ENCODE measurements at regions not wholly inside any gene's neighbourhood (a gene's known extent, or its start where the extent isn't known, plus 50 kb on each side); places are given as distances from the start of the nearest gene placed in this dataset.
A peak's percentile ranks its signal among the peaks of the same experiment; 100 is the strongest.

DNA sequence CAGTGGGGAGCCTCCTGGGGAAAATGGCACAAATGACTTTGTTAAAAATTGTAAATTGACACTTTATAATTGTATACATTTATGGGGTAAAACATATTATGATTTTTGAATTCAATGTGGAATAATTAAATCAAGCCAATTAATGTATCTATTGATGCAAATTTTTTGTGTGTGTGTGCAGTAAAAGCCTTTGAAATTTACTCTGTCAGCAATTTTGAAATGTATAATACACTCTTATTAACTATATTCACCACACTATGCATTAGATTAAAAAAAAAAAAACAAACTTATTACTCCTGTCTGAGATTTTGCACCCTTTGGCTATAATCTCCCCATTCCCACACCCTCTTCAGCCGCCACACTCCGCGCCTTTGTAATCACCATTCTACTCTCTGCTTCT, 119.2 kb downstream of the S1PR1 start:
- H3K27me3 Mint-ChIP-seq (ENCODE audit: low read depth) = no peaks in the 10 kb centered on the region
- TF ChIP-seq CTCF (IDR thresholded peaks at IDR 0.05; ENCODE audit: unreplicated experiment) = no peak

DNA sequence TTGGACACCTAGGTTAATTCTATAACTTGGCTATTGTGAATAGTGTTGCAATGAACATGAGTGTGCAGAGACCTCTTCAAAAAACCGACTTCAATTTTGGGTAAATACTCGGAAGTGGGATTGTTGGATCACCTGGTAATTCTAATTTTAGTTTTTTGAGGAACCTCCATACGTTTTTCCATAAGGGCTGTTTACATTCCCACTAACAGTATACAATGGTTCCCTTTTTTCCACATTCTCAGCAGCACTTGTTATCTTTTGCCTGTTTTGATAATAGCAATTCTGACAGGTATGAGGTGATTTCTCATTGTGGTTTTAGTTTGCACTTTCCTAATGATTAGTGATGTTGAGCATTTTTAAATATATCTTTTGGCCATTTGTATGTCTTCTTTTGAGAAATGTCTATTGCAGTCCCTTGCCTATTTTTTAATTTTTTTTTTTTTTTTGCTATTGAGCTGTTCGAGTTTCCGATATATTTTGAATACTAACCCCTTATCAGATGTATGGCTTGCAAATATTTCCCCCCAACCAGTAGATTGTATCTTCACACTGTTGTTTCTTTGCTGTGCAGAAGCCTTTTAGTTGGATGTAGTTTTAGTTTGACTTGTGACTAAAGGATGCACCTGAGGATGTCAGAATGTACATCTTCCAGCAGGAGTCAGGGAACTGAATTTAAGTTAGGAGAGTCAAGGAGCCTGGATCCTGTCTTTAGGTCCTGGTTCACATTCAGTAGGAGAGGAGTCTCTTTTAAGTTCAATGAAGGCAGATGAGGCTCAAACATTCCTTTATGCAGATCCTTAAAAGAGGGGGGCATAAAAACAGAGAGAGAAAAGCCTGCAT, 120.0 kb downstream of the S1PR1 start:
- Mint-ChIP-seq H3K9me3 (peaks cover 9% of the 10 kb centered on the region), H3K27me3 (ENCODE audit: low read depth) (no peaks in the 10 kb centered on the region), H3K36me3 (no peaks in the 10 kb centered on the region), H3K4me1 (peaks cover 2% of the 10 kb centered on the region), H3K4me3 (no peak overlapping the region), H3K27ac (no peak overlapping the region)
- DNase-seq (ENCODE audit: low spot score in 2 of 2, unreplicated experiment in 2 of 2) = no peak
- TF ChIP-seq CTCF (IDR thresholded peaks at IDR 0.05; ENCODE audit: unreplicated experiment) = no peak

More for the DNA sequence above, 119.2 kb downstream of the S1PR1 start:
- H3K9me3 Mint-ChIP-seq = peaks cover 4% of the 10 kb centered on the region
- H3K36me3 Mint-ChIP-seq = no peaks in the 10 kb centered on the region
- H3K4me1 Mint-ChIP-seq = peaks cover 2% of the 10 kb centered on the region
- H3K27ac Mint-ChIP-seq = no peak overlapping the region
- H3K4me3 Mint-ChIP-seq = no peak overlapping the region
- no peak for DNase-seq (ENCODE audit: low spot score in 2 of 2, unreplicated experiment in 2 of 2)

GRCh38 chr1:101357444-101357986, 120.7 kb downstream of the S1PR1 start:
- Mint-ChIP-seq H3K27me3 (ENCODE audit: low read depth) (no peaks in the 10 kb centered on the region), H3K36me3 (no peaks in the 10 kb centered on the region), H3K4me3 (no peak overlapping the region), H3K9me3 (peaks cover 9% of the 10 kb centered on the region), H3K4me1 (peaks cover 2% of the 10 kb centered on the region), H3K27ac (no peak overlapping the region)
- DNase-seq (ENCODE audit: low spot score in 2 of 2, unreplicated experiment in 2 of 2) = peak in 1 of 2 experiments; percentile 63
- peak; percentile 80 for TF ChIP-seq CTCF (IDR thresholded peaks at IDR 0.05; ENCODE audit: unreplicated experiment)

DNA sequence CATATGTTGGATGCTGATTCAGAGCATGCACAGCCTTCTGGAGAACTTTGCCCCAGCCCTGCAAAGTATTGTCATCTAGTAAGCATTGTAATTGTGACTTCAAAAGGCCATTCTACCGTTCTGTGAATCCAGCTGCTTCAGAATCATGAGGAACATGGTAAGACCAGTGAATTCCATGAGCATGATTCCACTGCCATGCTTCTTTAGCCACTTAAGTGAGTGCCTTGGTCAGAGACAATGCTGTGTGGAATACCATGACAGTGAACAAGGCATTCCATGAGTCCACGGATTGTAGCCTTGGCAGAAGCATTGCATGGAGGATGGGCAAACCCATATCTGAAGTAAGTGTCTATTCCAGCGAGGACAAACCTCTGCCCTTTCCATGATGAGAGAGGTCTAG, 123.7 kb downstream of the S1PR1 start:
- Mint-ChIP-seq H3K4me3 (no peak overlapping the region), H3K9me3 (peaks cover 5% of the 10 kb centered on the region), H3K27ac (no peak overlapping the region), H3K36me3 (no peaks in the 10 kb centered on the region), H3K4me1 (peaks cover 5% of the 10 kb centered on the region), H3K27me3 (ENCODE audit: low read depth) (no peaks in the 10 kb centered on the region)
- no peak for DNase-seq (ENCODE audit: low spot score in 2 of 2, unreplicated experiment in 2 of 2)
- TF ChIP-seq CTCF (IDR thresholded peaks at IDR 0.05; ENCODE audit: unreplicated experiment) = no peak

- H3K27me3 Mint-ChIP-seq (ENCODE audit: low read depth) = no peaks in the 10 kb centered on the region
- no peak overlapping the region for H3K27ac Mint-ChIP-seq
- peaks cover 5% of the 10 kb centered on the region for H3K9me3 Mint-ChIP-seq
- peaks cover 24% of the 10 kb centered on the region for H3K4me1 Mint-ChIP-seq
- DNase-seq (ENCODE audit: low spot score in 2 of 2, unreplicated experiment in 2 of 2) = no peak
- TF ChIP-seq CTCF (IDR thresholded peaks at IDR 0.05; ENCODE audit: unreplicated experiment) = no peak
- no peaks in the 10 kb centered on the region for H3K36me3 Mint-ChIP-seq
- no peak overlapping the region for H3K4me3 Mint-ChIP-seq
Observed at GRCh38 chr1:101363891-101364318, 127.1 kb downstream of the S1PR1 start.

Measured in mesothelial cell of epicardium (in vitro differentiated cells).